Jurkat, Clone E6-1 (cell line): ENCODE measurements at regions not wholly inside any gene's neighbourhood (a gene's known extent, or its start where the extent isn't known, plus 50 kb on each side); places are given as distances from the start of the nearest gene placed in this dataset.

ENCODE experiments used
- DNase-seq: peaks from one replicate; pipeline ENCODE4 v3.0.0-alpha.2; 2011; ENCODE audit warnings: low read depth, low spot score
- H3K4me3 ChIP-seq: 2 replicates; pipeline ENCODE4 v1.5.1; 2011; ENCODE audit warnings: mild to moderate bottlenecking, low read length, control low read depth, moderate library complexity

DNA sequence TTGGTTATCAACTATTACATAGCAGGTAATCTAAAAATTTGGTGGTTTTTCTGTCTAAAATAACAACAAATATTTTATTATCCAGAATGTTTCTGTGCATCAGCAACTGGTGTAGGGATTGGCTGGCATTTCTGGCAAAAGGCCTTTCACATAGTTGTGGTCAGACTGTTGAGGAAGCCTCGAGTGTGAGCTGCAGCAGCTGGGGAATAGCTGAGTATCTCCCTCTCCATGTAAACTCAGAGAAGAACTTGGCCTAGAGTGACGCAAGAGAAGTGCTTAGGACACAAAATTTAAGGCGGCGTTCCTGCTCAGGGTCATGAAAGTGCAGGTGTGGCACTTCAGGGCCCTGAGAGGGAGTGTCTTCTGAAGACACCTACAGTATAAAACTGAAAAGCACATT, 558.9 kb downstream of the SPOCK3 start:
- no peak overlapping the region for H3K4me3 ChIP-seq
- DNase-seq: no peak

DNA sequence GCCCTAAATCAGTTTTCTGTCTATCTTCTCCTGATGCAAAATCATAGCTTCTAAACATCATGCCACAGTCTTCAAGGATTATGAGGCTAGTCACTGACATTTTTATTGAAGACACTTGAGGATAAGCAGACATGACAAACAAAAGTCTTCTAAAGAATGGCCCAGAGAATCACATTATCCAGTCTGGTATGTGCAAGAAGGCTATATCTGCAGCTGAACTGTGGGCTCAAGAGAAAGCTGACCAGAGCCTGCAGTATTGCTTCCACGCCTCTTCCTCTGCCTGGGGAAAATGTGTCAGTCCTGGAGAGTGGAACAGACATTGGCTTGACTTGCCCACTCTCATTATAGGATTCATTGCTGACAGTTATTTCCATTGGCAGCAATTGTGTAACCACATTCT, 553.5 kb downstream of the SPOCK3 start:
- DNase-seq: no peak
- no peak overlapping the region for H3K4me3 ChIP-seq

DNA sequence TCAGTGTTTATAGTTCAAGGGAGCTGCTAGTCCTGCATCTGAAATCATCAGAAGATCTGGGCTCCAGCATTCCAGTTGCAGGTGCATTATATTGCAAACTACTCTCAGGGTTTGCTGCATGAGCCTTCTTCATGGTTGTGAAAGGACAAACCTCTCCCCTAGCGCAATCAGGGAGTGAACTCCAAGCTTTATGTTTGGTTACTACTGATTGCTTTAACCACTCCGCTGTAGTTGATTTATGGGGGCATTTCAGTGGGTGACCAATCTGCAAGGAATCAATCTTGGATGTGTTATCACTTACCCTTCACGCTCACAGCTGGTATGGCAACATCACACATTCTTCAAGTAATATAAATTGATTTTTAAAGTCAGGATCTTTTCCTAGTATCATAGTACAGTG, 552.1 kb downstream of the SPOCK3 start:
- H3K4me3 ChIP-seq: no peak overlapping the region
- no peak for DNase-seq
